ENCODE measurements at regions not wholly inside any gene's neighbourhood (a gene's known extent, or its start where the extent isn't known, plus 50 kb on each side); places are given as distances from the start of the nearest gene placed in this dataset.

- DNase-seq, result no peak
These were observed 51.3 kb downstream of the OR10H4 start for GRCh38 chr19:16000024-16000663.

GRCh38 chr19:16001481-16002312, 52.9 kb downstream of the OR10H4 start:
- DNase-seq, result peak; percentile 93

- peak; percentile 67 for DNase-seq
These were observed 53.9 kb downstream of the OR10H4 start for GRCh38 chr19:16002406-16003384.

- peak; percentile 51 for DNase-seq
These were observed 54.6 kb downstream of the OR10H4 start for GRCh38 chr19:16003391-16003790.

GRCh38 chr19:16005925-16006324, 57.1 kb downstream of the OR10H4 start:
- no peak for DNase-seq

- DNase-seq, result no peak
These were observed 63.7 kb upstream of the TPM4 start for GRCh38 chr19:16012552-16012951.

- no peak for DNase-seq
These were observed 63.0 kb upstream of the TPM4 start for GRCh38 chr19:16013181-16013850.

GRCh38 chr19:16013851-16014840, 62.1 kb upstream of the TPM4 start:
- no peak for DNase-seq

- no peak for DNase-seq
These were observed 61.1 kb upstream of the TPM4 start for GRCh38 chr19:16014923-16015804.

- DNase-seq, result no peak
These were observed 60.5 kb upstream of the TPM4 start for GRCh38 chr19:16015805-16016173.

GRCh38 chr19:16016226-16017137, 59.8 kb upstream of the TPM4 start:
- no peak for DNase-seq

GRCh38 chr19:16017138-16017490, 59.2 kb upstream of the TPM4 start:
- DNase-seq, result no peak

- no peak for DNase-seq
These were observed 58.1 kb upstream of the TPM4 start for GRCh38 chr19:16018106-16018755.

GRCh38 chr19:16018801-16019551, 57.3 kb upstream of the TPM4 start:
- no peak for DNase-seq

GRCh38 chr19:16019691-16020448, 56.4 kb upstream of the TPM4 start:
- no peak for DNase-seq

GRCh38 chr19:16021796-16022195, 54.5 kb upstream of the TPM4 start:
- DNase-seq, result no peak

- no peak for DNase-seq
These were observed 54.0 kb upstream of the TPM4 start for GRCh38 chr19:16022251-16022650.

All from inflammatory macrophage treated with lipopolysaccharide for 4 hours (primary cell).